ENCODE measurements at regions not wholly inside any gene's neighbourhood (a gene's known extent, or its start where the extent isn't known, plus 50 kb on each side); places are given as distances from the start of the nearest gene placed in this dataset.
"Not testable (repeated sequence)": the region's sequence is repeated elsewhere in the genome, so short reads cannot be mapped to it uniquely, and the experiment has no call there.

DNA sequence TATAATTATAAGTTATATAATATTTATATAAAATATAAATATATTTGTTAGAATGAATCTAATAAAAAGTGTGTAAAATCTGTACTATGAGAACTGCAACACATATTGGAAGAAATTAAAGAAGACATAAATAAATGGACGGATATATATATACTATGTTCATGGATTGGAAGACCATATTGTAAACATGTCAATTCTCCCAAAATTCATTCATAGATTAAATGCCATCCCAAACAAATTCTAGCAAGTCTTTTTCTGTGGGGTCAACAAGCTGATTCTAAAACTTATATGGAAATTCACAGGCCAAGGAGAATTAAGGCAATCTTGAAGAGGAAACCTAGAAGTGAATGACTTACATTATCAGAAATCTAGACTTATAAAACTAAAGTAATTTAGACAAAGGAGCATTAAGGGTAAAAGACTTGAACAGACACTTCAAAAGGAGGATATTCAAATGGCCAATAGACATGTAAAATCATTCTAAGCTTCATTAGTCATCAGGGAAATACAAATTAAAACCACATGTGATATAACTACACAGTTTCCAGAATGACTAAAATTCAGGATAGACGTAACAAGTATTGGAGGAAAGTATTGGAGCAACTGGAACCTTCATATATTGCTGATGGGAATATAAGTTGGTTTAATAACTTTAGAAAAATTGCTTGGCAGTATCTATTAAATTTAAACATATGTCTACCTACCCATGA lies 225.9 kb downstream of the EMX2 start:
- no peak for DNase-seq (ENCODE audit: low read depth)
- no peak overlapping the region for H3K4me3 ChIP-seq (ENCODE audit: low read depth, low read length)
- TF ChIP-seq, protein P1, sequence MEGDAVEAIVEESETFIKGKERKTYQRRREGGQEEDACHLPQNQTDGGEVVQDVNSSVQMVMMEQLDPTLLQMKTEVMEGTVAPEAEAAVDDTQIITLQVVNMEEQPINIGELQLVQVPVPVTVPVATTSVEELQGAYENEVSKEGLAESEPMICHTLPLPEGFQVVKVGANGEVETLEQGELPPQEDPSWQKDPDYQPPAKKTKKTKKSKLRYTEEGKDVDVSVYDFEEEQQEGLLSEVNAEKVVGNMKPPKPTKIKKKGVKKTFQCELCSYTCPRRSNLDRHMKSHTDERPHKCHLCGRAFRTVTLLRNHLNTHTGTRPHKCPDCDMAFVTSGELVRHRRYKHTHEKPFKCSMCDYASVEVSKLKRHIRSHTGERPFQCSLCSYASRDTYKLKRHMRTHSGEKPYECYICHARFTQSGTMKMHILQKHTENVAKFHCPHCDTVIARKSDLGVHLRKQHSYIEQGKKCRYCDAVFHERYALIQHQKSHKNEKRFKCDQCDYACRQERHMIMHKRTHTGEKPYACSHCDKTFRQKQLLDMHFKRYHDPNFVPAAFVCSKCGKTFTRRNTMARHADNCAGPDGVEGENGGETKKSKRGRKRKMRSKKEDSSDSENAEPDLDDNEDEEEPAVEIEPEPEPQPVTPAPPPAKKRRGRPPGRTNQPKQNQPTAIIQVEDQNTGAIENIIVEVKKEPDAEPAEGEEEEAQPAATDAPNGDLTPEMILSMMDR (IDR thresholded peaks at IDR 0.05; ENCODE audit: insufficient read depth, low read depth, low read length), result no peak

DNA sequence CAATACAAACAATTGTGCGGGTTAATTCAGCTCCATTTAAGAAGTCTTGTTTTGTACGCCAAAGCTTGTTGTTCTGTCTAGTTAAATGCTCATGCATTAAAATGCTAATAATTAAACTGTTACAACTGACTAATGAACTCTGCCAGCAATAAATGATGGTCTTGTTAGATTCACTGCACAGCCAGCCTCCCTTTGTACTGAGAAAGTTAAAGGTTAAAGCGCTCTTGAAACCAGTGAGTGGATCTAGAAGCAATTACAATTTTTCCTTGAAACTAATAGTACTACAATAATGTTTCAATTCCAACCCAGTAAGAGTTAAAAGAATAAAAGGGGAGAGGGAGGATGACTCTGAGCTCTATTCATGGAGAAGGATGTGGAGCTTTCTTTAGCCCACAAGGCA lies 233.0 kb downstream of the EMX2 start:
- DNase-seq (ENCODE audit: low read depth), result no peak
- TF ChIP-seq, protein P1 (IDR thresholded peaks at IDR 0.05; ENCODE audit: insufficient read depth, low read depth, low read length), result no peak
- H3K4me3 ChIP-seq (ENCODE audit: low read depth, low read length), result no peak overlapping the region

DNA sequence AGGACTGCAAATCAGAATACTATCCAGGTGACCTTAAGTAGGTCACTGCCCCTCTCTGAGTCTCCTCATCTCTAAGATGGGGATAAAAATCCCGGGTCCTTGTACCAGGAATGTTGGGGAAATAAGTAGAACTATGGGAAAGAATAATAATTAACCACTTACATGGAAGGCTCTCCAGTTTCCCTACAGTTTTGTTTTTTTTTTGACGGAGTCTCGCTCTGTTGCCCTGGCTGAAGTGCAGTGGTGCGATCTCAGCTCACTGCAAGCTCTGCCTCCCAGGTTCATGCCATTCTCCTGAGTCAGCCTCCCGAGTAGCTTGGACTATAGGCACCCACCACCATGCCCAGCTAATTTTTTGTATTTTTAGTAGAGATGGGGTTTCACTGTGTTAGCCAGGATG lies 234.7 kb downstream of the EMX2 start:
- not testable (repeated sequence) for DNase-seq (ENCODE audit: low read depth); H3K4me3 ChIP-seq (ENCODE audit: low read depth, low read length)

DNA sequence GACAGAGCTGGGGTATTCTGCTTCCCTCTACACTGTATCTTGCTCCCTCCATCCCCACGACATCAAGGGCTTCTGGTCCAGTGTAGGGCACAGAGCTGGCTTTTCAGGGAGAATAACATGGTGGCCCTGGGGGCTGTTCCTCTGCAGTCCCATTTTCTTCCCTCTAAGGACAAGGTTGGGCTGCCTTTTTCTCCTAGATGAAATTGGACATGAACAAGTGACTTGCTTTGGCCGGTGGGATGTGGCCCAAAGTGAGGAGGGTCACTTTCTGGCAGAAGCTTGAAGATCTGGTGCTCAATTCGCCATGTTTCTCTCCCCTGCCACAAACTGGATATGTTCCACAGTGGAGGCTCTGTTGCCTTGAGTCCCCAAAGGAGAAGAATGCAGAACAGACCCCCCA lies 235.7 kb downstream of the EMX2 start:
- H3K4me3 ChIP-seq (ENCODE audit: low read depth, low read length), result no peak overlapping the region
- TF ChIP-seq, protein P1 (IDR thresholded peaks at IDR 0.05; ENCODE audit: insufficient read depth, low read depth, low read length), result no peak
- DNase-seq (ENCODE audit: low read depth), result no peak

DNA sequence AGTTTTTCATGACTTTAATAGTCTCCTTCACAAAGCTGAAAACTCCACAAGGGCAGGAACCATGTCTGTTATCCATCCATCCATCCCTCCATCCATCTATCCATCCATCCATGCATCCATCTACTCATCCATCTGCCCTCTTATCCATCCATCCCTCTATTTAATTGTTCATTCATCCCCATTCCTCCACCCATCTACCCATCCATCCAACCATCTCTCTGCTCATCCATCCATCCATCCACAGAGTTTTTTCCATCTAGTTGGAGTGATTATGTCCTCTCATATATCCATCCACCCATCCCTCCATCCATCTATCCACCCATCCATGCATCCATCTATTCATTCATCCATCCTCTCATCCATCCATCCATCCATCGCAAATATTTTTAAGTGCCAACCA lies 237.9 kb downstream of the EMX2 start:
- no peak overlapping the region for H3K4me3 ChIP-seq (ENCODE audit: low read depth, low read length)
- TF ChIP-seq, protein P1 (IDR thresholded peaks at IDR 0.05; ENCODE audit: insufficient read depth, low read depth, low read length), result no peak
- no peak for DNase-seq (ENCODE audit: low read depth)

DNA sequence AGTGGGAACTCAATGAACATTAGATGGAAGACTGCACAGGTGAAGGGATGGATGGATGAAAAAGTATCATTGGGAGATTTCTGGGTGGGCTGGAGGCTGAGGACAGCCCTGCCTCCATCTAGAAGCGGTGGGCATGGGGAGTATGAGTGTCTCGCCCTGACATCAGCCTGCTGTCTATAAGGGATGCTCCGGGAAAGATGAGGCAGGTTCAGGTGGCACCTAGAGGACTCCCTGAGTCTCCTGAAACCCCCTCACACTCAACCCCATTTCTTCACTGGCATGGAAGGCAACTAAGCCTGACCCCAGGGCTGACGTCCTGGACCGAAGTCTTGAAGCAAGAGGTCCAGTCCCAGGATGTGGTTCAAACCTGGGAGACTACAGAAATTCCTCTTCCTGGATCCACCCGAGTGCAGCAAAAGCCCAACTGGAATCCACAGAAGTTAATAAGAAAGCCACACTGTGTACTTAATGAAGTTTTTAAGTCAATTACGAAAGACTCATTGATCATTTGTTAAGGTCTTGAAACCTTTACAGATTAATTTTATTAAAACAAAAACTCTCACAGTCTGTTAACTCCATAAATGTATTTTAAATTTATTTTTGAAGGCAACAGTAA lies 238.8 kb downstream of the EMX2 start:
- no peak for DNase-seq (ENCODE audit: low read depth)
- TF ChIP-seq, protein P1 (IDR thresholded peaks at IDR 0.05; ENCODE audit: insufficient read depth, low read depth, low read length), result no peak

DNA sequence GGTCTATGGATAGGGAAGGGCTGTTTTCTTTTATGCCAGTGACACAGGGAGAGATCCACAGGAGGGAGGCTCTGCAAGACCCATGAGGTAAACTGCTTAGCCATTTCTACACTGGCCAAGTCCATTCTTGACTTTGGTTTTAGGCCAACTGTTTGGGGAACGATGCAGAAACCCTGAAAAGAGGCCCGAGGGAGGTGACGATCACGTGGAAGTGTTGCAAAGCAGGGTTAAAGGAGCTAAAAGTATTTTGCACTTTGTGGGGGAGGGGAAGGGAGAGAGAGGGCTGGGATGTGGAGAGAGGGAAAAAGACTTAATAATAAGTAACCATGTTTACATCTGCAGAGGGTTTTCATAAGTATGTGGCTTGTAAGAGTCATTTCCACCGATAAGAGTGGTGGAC lies 239.7 kb downstream of the EMX2 start:
- no peak for DNase-seq (ENCODE audit: low read depth)
- H3K4me3 ChIP-seq (ENCODE audit: low read depth, low read length), result no peak overlapping the region
- TF ChIP-seq, protein P1 (IDR thresholded peaks at IDR 0.05; ENCODE audit: insufficient read depth, low read depth, low read length), result no peak

More for the DNA sequence above, 238.8 kb downstream of the EMX2 start:
- H3K4me3 ChIP-seq (ENCODE audit: low read depth, low read length), result no peak overlapping the region

All from fibroblast of villous mesenchyme (primary cell).